Fibroblast of lung (primary cell): ENCODE measurements at regions not wholly inside any gene's neighbourhood (a gene's known extent, or its start where the extent isn't known, plus 50 kb on each side); places are given as distances from the start of the nearest gene placed in this dataset.

Experiments
- DNase-seq, 2 donors: peaks; one replicate each; pipeline versions ENCODE4 v3.0.0 to v3.0.0-alpha.2; 2010; ENCODE audit warnings: low read depth in 2 of 2
- H2AFZ ChIP-seq: 2 replicates; pipeline ENCODE4 v1.5.1; 2012; ENCODE audit warnings: low read length, control low read depth, inconsistent platforms
- H3K27ac ChIP-seq: 2 replicates; pipeline ENCODE4 v1.5.1; 2011; ENCODE audit warnings: low read length, control low read depth; ENCODE audit not compliant: insufficient read depth
- H3K27me3 ChIP-seq: 2 replicates; pipeline ENCODE4 v1.5.1; 2011; ENCODE audit warnings: mild to moderate bottlenecking, low read length; ENCODE audit not compliant: control insufficient read depth, insufficient read depth
- H3K36me3 ChIP-seq: 2 replicates; pipeline ENCODE4 v1.5.1; 2011; ENCODE audit warnings: low read length; ENCODE audit not compliant: control insufficient read depth, insufficient read depth
- H3K4me1 ChIP-seq: 2 replicates; pipeline ENCODE4 v1.5.1; 2011; ENCODE audit warnings: low read length; ENCODE audit not compliant: control insufficient read depth, insufficient read depth; ENCODE audit errors: extremely low read depth
- H3K4me2 ChIP-seq: 2 replicates; pipeline ENCODE4 v1.5.1; 2011; ENCODE audit warnings: low read length, control low read depth; ENCODE audit not compliant: insufficient read depth; ENCODE audit errors: extremely low read depth
- H3K4me3 ChIP-seq, 4 experiments: fragments of 200-600 bp in 1 of 4; sonication (generic) in 1 of 4; replicated peaks in 1 of 4; 2 replicates each; pipeline ENCODE4 v1.5.1; 2011 to 2016; ENCODE audit warnings: low read length in 4 of 4, low read depth in 3 of 4, mild to moderate bottlenecking in 3 of 4, control low read depth in 2 of 4, inconsistent platforms in 1 of 4, mixed read lengths in 1 of 4; ENCODE audit not compliant: insufficient read depth in 1 of 4; ENCODE audit errors: control extremely low read depth in 1 of 4
- H3K79me2 ChIP-seq: 2 replicates; pipeline ENCODE4 v1.5.1; 2012; ENCODE audit warnings: mild to moderate bottlenecking, low read length, inconsistent platforms; ENCODE audit not compliant: control insufficient read depth, insufficient read depth
- H3K9ac ChIP-seq: 2 replicates; pipeline ENCODE4 v1.5.1; 2011; ENCODE audit warnings: mild to moderate bottlenecking, low read length, control low read depth; ENCODE audit not compliant: insufficient read depth
- H3K9me3 ChIP-seq: 2 replicates; pipeline ENCODE4 v1.5.1; 2012; ENCODE audit warnings: low read depth, low read length; ENCODE audit not compliant: control insufficient read depth, insufficient read depth
- H4K20me1 ChIP-seq: 2 replicates; pipeline ENCODE4 v1.5.1; 2011; ENCODE audit warnings: low read length; ENCODE audit not compliant: control insufficient read depth, insufficient read depth; ENCODE audit errors: extremely low read depth
- EZH2 ChIP-seq: IDR thresholded peaks from 2 replicates; pipeline ENCODE4 v1.5.1; 2012; ENCODE audit warnings: low read length, control low read depth, mild to moderate bottlenecking; ENCODE audit errors: missing control alignments
- TF ChIP-seq, protein P1 (sequence below), 2 donors: IDR thresholded peaks in 1 of 2; conservative IDR thresholded peaks in 1 of 2; 1 replicate in 1 of 2; 2 replicates in 1 of 2; pipeline ENCODE4 v1.5.1; 2011 to 2012; ENCODE audit warnings: low read length in 2 of 2, control low read depth in 1 of 2, inconsistent platforms in 1 of 2, low read depth in 1 of 2, mild to moderate bottlenecking in 1 of 2

DNA sequence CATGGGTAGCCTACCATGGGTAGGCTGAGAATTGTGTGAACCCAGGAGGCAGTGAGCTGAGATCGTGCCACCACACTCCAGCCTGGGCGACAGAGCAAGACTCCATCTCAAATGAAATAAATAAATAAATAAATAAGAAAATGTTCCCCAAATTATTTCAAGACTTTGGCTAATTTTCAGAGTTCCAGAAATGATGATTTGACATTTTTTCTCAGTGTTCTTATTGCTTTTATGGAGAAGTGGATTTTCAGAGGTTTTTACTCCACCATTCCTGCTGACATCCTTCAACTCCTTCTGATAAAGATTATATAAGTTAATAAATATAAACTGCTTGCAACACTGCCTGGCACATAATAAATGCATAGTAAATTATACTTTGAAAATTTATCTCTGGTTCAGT lies 80.4 kb upstream of the PRKCQ start:
- H3K79me2 ChIP-seq: no peaks in the 10 kb centered on the region
- no peaks in the 10 kb centered on the region for H3K36me3 ChIP-seq
- no peaks in the 10 kb centered on the region for H3K4me1 ChIP-seq
- H3K4me3 ChIP-seq: no peak overlapping the region
- no peak overlapping the region for H3K27ac ChIP-seq
- no peak overlapping the region for H3K9ac ChIP-seq
- no peaks in the 10 kb centered on the region for H3K9me3 ChIP-seq
- H4K20me1 ChIP-seq: no peaks in the 10 kb centered on the region
- no peak for DNase-seq
- no peak overlapping the region for H2AFZ ChIP-seq
- H3K4me2 ChIP-seq: no peak overlapping the region
- TF ChIP-seq, protein P1, sequence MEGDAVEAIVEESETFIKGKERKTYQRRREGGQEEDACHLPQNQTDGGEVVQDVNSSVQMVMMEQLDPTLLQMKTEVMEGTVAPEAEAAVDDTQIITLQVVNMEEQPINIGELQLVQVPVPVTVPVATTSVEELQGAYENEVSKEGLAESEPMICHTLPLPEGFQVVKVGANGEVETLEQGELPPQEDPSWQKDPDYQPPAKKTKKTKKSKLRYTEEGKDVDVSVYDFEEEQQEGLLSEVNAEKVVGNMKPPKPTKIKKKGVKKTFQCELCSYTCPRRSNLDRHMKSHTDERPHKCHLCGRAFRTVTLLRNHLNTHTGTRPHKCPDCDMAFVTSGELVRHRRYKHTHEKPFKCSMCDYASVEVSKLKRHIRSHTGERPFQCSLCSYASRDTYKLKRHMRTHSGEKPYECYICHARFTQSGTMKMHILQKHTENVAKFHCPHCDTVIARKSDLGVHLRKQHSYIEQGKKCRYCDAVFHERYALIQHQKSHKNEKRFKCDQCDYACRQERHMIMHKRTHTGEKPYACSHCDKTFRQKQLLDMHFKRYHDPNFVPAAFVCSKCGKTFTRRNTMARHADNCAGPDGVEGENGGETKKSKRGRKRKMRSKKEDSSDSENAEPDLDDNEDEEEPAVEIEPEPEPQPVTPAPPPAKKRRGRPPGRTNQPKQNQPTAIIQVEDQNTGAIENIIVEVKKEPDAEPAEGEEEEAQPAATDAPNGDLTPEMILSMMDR (conservative IDR thresholded peaks at IDR 0.05 in 1 of 2, IDR thresholded peaks at IDR 0.05 in 1 of 2; ENCODE audit: low read depth in 1 of 2, low read length in 2 of 2): no peak
- no peak for TF ChIP-seq EZH2
- H3K27me3 ChIP-seq: no peaks in the 10 kb centered on the region

DNA sequence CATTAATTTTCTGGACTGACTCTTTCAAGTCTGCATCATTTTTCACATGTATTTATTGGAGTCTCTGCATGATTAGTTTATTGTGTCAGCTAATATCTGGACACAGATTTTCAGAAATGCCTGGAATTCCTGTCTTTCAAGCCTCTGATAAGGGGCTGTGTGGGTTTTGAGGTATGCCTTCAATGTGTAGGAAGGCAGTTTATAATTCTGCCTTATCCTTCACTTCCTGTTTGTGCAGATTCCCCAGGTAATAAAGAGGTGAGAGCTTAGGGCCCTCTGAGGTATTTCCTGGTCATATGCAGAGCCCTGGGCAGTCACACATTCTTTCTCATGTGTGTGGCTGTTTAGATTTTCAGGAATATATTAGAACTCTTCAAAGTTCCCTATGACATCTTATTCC lies 79.4 kb upstream of the PRKCQ start:
- Histone ChIP-seq H3K4me3 (no peak overlapping the region), H3K79me2 (no peaks in the 10 kb centered on the region), H3K36me3 (no peaks in the 10 kb centered on the region), H3K9ac (no peak overlapping the region), H2AFZ (no peak overlapping the region), H4K20me1 (no peaks in the 10 kb centered on the region), H3K4me1 (no peaks in the 10 kb centered on the region), H3K4me2 (no peak overlapping the region), H3K27ac (no peak overlapping the region), H3K9me3 (no peaks in the 10 kb centered on the region), H3K27me3 (no peaks in the 10 kb centered on the region)
- peak in 1 of 2 donors; percentile 18 for DNase-seq
- no peak for TF ChIP-seq EZH2
- TF ChIP-seq, protein P1 (conservative IDR thresholded peaks at IDR 0.05 in 1 of 2, IDR thresholded peaks at IDR 0.05 in 1 of 2; ENCODE audit: low read depth in 1 of 2, low read length in 2 of 2): no peak

DNA sequence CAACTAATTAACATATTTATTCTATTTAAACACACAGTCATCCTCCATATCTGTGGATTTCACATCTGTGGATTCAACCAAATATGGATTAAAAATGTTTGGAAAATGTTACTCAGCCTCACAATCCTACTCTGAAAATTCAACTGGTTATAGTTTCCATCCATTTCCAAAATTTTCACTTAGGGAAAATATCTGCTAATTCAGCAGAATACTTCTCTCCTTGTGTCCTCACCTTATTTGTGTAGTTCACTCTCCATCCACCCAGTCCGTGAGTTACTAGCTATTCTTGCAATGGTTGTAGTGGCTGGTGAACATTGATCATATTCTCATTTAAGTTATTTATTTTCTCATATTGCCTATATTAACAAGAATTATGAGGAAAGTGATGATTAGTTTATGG lies 77.6 kb upstream of the PRKCQ start:
- Histone ChIP-seq H3K4me2 (no peak overlapping the region), H3K4me1 (no peaks in the 10 kb centered on the region)

More for the DNA sequence above, 77.6 kb upstream of the PRKCQ start:
- H3K36me3 ChIP-seq: no peaks in the 10 kb centered on the region
- H3K27ac ChIP-seq: no peak overlapping the region
- H4K20me1 ChIP-seq: no peaks in the 10 kb centered on the region
- no peaks in the 10 kb centered on the region for H3K79me2 ChIP-seq
- no peaks in the 10 kb centered on the region for H3K9me3 ChIP-seq
- no peak for DNase-seq
- H3K9ac ChIP-seq: no peak overlapping the region
- H3K27me3 ChIP-seq: no peaks in the 10 kb centered on the region
- TF ChIP-seq, protein P1 (conservative IDR thresholded peaks at IDR 0.05 in 1 of 2, IDR thresholded peaks at IDR 0.05 in 1 of 2; ENCODE audit: low read depth in 1 of 2, low read length in 2 of 2): no peak
- no peak for TF ChIP-seq EZH2
- no peak overlapping the region for H2AFZ ChIP-seq
- H3K4me3 ChIP-seq: no peak overlapping the region
